ENCODE measurements at regions not wholly inside any gene's neighbourhood (a gene's known extent, or its start where the extent isn't known, plus 50 kb on each side); places are given as distances from the start of the nearest gene placed in this dataset.
"Not testable (repeated sequence)": the region's sequence is repeated elsewhere in the genome, so short reads cannot be mapped to it uniquely, and the experiment has no call there.

DNA sequence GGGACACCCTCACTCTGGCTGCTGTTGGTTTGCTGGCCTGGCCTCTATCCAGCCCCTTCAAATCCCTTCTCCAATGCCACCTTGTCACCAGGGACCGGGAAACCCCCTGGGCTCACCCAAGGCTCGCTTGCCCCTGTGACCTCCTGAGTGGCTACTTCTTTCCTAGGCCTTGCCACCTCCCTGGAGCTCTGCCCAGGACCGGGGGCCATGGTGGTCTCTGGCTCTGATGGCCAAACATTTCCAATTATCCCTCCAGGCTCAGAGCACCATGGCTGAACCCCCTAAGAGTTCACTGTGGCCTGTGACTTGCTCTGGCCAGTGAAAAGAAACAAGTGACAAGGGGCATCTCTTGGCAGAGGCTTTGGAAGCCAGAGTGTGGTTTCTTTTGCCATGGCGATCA lies 237.6 kb downstream of the TFCP2L1 start:
- no peak for DNase-seq (ENCODE audit: low read depth)

DNA sequence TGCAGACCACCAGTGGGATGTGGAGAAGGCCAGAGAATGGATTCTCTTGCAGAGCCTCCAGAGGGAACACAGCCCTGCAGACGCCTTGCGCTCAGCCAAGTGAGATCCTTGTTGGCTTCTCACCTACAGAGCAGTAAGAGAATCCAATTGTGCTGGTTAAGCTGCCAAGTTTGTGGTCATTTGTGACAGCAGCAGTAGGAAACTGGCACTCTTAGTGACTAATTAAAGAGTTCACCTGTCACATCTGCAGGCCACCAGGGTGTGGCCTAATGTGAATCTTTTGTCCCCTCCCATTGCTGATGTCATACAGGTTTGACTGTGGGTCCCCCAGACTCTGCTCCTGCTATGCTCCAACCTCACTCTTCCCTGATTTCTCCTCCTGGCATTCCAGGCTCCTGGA lies 235.9 kb downstream of the TFCP2L1 start:
- no peak for DNase-seq (ENCODE audit: low read depth)

DNA sequence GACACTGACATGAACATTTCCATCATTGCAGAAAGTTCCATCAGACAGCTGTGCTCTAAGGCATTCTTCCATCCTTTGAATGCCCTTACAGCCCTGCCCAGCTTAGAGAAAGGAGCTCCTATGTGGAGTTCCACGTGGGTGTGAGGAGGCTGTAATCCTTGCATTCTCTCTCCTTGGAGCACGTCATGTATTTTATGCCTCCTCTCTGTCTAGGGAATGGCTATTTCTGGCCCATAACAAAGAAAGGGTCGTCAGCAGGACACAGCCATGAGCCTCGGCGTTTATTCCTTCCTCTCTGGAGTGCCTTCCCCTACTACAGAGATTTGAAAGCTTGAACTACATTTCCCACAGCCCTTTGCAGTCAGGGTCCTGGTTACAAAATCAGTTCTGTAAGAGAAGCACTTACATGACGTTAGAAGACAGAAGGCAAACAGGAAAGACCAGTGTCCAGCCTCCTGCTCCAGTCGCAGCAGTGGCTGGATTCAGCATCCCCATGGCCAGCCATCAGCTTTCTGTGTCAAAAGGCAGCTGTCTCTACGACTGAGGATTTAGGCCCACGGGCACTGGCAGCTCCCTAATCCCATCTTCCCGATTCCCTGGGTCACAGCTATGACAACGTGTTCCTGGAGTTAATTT lies 234.9 kb downstream of the TFCP2L1 start:
- DNase-seq (ENCODE audit: low read depth), result no peak

DNA sequence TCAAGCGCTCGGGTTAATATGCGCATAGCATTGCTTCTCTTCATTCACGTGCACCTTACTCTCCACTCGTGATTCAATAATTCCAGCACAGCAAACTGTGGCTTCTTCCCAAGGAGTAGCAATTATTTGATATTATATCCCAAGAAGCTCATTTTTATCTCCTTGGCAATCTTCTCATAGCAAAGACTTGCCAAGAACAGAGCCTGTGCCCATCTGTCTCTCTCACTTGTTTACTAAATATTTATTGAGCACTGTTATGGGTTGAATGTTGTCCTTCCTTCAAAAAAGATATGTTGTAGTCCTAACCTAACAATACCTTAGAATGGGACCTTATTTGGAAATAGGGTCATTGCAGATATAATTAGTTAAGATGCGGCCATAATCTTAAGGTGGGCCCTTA lies 233.7 kb downstream of the TFCP2L1 start:
- DNase-seq (ENCODE audit: low read depth), result no peak

DNA sequence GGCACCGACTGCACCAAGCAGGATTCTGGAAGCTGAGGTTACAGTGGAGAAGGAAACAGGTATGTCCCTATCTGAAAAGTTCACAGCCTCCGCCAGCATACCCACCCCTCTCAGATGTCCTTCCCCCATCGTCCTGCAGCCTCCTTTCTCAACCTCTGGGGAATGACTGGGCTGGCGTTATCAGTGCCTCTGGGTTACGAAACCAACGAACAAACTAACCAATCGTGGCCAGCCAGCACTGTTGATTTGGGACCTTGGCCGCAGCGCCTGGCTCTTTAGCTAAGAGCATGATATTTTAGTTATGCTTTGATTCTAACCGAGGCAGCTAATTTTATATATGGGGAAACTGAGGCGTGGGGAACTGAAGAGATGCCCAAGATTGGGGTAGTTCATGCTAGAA lies 233.0 kb downstream of the TFCP2L1 start:
- no peak for DNase-seq (ENCODE audit: low read depth)

DNA sequence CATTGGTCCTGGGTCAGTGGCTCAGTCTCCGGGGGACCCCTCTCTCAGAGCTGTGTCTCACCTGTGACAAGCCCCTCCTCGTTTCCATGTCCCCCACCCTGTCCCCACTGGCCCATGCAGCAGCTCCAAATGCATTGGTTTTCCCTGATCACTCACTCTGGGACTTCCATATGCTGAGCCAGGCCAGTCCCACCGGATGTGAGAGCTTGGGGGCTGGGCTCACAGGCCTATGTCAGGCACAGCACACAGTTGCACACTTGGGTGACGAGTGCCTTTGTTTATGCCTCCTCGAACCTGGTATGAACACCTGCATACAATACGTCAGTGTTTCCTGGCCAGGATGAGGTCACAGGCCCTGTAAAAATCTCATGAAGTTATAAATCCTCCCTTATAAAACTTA lies 232.5 kb downstream of the TFCP2L1 start:
- DNase-seq (ENCODE audit: low read depth), result no peak

DNA sequence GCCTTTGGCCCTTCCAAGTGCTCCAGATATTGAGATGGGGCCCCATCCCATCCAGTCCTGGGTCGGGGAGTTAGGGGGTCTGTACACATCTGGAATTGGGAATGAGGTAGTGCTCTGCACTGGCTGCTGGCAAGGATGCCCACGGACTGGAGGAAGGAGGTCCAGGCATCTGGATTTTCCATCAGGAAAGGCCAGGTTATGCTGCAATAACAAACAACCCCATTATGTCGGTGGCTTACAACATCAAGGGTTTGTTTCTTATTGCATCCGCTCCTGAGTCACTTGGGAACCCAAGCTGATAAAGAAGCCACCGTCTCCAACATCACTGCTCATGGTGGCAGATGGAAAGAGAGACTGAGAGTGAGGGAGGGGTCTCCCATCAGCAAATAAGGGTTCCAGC lies 229.9 kb downstream of the TFCP2L1 start:
- DNase-seq (ENCODE audit: low read depth), result no peak

DNA sequence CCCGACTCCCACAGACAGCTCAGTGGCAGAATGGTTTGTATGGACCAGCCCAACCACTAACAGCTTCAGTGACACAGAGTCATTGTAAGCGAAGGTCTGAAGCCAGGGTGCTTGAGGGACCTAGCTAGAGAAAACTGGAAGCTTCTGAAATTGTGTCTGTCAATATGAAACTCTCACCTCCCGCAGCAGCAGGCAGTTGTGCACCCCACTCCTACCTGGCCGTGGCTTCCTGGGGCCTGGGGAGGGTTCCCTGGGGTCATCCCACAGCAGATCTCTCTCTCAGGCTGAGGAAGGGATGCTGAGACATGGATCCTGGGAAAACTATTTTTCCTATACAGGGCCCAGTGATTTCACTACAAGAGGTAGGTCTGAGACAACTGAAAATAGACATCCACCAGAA lies 229.5 kb downstream of the TFCP2L1 start:
- DNase-seq (ENCODE audit: low read depth), result no peak

DNA sequence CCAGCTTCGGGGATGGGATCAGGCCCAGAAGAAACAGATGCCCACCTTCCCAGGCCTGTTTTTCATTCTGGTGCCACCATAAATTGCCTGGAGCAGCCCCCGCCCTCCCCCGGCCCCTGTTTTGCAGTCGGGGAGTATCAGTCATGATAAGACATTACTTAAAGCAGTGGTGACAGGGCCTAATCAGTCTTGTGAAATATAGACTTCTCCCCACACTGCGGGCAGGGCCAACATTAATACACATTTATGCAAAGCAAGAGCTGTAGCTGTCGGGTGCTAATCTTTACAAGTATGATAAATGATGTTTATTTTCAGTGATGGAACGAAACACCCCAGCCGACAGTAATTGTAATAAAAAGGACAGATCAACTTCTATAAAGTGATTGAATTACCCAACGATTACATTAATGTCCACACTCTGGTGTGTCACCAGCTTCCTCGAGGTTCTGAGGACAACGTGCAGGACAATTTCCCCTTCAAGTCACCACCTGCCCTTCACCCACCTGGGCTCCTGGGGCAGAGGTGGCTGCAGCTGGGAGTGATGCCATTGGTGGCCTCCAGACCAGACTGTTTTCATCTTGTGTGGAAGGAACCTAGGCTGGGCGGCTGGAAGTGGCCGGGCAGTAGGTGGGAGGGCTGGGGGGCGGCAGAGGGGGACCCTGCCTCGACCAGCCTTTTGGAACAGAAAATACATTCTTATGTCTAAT lies 226.0 kb downstream of the TFCP2L1 start:
- no peak for DNase-seq (ENCODE audit: low read depth)

DNA sequence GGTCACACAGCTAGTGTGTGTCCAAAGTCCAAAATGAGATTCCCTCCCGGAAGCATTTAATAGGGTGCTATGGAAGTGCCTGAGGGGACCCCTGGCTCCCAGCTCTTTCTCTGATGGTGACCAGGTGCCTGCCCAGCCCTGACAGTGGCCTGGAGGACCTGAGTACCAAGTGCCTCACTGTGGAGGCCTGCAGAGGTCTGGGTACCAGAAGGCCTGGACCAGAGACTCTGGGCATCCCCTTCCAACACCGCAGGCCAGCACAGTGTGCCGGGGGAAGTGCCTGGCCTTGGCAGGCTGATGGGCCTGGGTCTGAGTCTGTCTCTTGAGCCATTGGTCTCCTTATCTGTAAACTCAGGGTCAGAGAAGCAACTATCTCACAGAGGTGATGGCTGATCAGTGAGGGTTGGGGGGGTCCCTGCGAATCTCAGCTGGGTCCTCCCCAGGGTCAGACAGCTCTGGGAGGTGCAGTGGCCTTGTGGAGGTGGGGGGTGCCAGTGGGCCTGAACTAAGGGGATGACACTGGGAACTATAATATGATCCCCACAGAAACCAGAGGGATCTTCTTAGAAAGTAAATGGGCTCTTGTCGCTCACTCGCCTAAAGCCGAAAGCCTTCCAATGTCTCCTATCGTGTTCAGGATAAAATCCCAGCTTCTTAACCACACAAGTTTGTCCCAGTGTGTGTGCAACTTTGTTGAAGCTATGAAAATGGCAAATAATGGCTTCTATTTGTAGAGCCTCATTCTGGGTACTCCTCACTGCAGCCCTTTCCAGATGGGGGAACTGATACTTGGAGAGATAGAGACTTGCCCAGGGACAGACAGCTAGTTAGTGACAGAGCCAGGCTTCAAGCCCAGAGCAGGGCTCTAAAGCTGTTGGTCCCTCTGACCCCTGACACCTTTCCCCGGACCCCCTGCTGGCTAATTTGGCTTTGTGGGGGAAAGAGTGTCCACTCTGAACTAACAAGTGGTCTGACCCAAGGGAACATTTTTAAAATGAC lies 225.1 kb downstream of the TFCP2L1 start:
- no peak for DNase-seq (ENCODE audit: low read depth)

DNA sequence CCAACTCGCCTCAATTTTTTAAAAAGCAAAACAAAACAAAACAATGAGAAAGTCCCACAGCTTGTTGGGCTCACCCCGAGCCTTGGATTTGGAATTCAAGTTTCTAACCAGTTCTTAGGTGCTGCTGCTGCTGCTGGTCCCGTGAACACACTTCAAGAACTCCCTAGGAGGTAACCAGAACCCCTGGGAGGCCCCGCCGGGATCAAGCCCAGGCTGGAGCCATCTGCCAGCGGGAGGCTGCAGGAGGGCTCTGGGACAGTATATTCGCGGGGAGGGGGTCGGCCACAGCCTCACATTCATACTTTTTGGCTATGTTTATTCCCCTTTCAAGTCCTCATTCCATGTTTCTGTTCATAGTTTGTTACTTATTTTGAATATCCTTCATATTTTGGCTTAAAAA lies 223.4 kb downstream of the TFCP2L1 start:
- no peak for DNase-seq (ENCODE audit: low read depth)

DNA sequence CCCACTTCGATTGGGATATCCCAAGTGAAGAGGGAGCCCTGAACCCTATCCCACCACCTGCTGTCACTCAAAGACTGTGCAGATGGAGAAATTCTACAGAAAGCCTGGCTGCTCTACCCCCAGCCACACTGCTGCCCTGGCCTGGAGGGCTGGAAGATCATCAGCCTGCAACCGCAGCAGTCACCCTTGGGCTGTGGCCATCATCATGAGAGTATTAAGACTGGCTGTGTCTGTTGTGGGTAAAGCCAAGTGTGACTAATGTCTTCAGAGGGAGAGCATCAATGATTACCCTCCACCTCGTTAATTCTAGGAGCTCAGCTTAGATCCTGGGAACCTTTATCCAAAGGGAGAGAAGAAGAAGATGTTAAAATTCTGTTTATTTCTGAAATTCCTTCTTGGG lies 221.5 kb downstream of the TFCP2L1 start:
- peak; percentile 58 for DNase-seq (ENCODE audit: low read depth)

DNA sequence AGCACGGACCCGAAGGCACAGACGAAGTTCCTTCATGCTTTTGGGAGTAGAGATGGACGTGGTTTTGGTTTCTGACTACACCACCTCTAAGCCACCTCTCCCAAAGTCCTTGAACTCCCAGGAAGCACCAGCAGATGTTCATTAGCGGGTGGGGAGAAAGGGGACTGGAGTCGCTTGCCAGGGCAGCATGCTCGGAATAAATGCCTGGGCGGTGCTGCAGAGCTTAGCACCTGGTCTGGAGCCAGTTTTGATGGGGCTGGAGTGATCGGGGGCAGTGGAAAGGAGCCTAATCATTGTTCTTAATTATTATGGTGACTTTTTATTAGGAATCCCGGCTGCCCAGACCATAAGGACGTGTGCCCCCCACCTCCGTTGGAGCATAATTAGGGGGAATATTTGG lies 220.8 kb downstream of the TFCP2L1 start:
- DNase-seq (ENCODE audit: low read depth), result no peak

DNA sequence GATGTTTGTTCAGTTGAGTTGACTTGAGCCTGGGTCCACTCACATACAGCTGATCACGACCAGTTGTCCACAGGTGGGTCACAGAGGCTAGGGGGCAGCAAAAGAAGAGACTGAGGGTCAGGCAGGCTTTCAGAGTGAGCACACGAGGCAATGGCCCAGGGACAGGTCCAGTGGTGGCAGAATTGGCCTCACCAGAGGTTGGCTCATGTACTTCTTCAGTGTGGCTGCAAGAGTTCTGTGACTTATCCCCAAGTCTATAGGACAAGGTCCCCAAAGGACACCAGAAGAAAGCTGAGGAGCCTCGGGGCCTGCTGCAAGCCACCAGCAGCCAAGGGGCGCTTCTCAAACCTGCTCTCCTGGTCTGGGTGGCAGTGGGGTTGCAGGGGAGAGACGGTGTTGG lies 219.8 kb downstream of the TFCP2L1 start:
- no peak for DNase-seq (ENCODE audit: low read depth)

DNA sequence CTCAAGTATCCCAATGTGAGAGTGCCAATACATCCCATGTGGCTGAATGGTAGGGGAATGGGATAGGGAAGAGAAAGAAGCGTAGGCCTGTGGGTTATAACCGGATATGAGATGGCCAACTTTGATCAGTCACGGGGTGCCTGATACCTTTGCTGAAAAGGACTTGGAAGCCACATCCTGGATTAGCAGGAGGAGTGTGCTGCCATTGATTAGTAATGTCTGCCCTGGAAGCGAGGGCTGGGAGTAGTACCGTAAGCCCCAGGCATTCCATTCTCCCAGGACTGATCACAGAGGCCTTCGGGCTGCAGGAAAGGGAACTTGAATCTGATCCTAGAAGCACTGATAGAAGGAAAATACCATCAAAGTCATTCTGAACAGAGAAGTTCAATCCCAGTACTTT lies 218.5 kb downstream of the TFCP2L1 start:
- DNase-seq (ENCODE audit: low read depth), result peak; percentile 41

DNA sequence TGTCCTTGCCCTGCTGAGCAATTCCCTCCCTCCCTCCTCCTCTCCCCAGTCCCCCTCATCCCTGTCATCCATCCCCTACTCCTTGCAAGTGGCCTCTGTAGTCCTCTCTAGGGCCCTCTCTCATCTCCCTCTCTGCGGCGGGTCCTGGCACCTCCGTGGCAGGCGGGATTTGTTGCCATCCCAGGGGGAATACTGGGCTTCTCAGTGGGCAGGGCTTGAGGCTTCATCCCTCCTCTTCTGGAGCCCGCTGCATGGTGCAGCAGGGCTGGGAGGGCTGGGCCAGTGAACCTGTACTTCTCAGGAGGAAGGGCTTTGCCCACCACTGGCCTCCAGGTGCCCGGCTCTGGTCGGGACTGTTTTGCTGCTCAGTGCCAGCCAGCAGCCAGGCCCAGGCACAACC lies 216.2 kb downstream of the TFCP2L1 start:
- DNase-seq (ENCODE audit: low read depth), result no peak

DNA sequence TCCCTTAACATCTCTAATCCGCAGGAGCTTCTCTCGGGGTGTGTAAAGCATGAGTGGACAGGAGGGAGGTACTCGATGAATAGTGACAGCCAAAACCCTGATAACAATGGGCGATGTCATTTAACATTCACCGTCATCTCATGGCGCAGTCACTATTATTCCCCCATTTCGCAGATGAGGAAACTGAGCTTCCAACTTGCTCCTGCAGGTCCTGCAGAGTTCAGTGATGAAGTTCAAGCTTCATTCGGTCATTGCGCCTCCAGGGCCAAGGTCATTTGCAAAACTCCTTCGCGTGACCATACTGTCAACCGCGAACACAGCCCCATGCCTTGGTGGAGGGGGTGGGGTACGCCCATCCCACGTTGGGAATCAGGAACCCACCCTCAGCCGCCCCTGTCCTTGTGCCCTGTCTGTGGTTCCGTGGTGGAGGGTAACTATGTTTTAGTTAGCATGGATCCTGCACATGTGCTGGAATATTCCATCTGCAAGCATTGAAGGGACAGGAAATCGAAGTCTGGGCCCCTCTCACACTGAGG lies 215.5 kb downstream of the TFCP2L1 start:
- no peak for DNase-seq (ENCODE audit: low read depth)

DNA sequence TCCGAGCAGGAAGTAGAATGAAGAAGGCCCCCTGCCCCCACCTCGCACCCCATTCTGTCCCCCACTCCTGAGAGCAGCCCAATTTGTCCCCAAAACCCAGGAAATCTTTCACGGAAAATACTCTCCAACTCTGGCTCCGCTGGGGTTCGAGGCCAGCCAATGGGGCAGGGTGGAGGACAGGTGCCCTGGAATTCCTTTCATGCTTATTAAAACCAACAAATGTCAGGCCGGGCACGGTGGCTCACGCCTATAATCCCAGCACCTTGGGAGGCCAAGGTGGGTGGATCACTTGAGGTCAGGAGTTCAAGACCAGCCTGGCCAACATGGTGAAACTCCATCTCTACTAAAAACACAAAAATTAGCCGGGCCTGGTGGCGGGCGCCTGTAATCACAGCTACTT lies 214.9 kb downstream of the TFCP2L1 start:
- DNase-seq (ENCODE audit: low read depth), result not testable (repeated sequence)

DNA sequence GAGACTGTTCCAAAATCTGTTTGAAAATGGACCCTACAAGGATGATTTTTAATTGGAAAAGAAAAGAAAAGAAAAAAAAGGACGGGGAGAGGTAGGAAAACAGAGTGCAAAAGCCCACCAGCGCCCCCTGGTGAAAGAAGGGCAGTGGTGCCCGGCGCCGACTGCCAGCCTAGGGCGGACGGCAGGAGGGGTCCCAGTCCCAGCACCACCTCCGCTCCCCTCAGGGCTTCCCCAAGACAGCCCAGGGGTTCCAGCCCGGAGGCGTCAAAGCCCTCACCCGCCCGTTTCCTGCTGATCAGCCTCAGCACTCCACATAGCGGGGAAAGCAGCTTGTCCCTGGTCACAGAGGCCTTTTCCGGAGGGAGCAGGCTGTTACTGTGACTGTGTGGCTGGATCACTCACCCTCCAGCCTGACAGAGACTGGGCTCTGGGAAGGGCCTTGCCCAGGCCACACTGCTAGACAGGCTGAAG lies 213.9 kb downstream of the TFCP2L1 start:
- peak; percentile 43 for DNase-seq (ENCODE audit: low read depth)

DNA sequence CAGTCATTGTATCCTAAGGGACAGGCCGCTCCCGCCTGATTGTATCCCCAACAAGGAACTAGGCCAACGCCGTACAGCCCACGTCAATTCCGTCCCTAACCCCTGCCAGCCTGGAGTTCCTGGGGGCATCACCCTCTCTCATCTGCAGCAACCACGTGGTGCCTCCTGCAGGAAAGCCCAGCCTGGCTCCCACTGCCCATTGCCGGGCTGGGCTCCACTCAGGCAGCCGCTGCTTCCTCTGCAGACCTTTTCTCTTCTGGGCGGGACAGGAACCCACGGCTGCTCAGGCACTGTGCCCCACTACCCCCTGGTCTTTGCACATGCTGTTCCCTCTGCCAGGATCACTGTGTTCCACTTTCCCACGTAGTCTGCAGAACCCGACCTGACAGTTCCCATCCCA lies 212.2 kb downstream of the TFCP2L1 start:
- DNase-seq (ENCODE audit: low read depth), result no peak

DNA sequence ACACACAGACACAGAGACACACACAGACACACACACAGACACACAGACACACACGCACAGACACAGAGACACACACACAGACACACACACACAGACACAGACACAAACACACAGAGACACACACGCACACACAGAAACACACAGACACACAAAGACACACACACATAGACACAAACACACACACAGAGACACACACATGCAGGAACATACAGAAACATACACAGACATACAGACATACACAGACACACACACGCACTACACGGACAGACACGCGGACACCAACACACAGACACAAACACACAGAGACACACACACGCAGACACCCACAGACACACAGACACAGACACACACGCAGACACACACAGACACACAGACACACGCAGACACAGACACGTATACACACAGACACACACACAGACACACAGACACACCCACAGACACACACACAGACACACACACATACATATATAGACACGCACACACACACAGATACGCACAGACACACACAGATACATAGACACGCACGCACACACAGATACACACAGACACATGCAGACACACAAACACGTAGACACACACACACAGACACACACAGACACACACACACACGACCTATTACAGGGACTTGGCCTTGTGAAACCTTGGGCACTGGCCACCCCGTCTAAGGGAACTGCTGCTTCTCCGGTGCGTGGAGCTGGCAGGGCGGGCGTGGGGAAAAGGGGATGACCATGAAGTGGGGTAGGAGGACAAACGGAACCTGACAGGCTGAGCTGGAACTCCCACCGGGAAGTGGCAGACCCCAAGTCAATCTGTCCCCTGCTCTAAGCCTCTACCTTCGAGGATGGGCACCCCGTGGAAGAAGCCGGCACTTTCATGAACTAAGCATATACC lies 211.4 kb downstream of the TFCP2L1 start:
- no peak for DNase-seq (ENCODE audit: low read depth)
